ENCODE measurements at regions not wholly inside any gene's neighbourhood (a gene's known extent, or its start where the extent isn't known, plus 50 kb on each side); places are given as distances from the start of the nearest gene placed in this dataset.
"Not testable (repeated sequence)": the region's sequence is repeated elsewhere in the genome, so short reads cannot be mapped to it uniquely, and the experiment has no call there.

GRCh38 chr1:99062192-99062591, 57.5 kb upstream of the PLPPR5 start:
- no peak for ATAC-seq
- DNase-seq, result no peak
- Histone ChIP-seq H3K4me3 (no peak overlapping the region), H3K36me3 (ENCODE audit: low read depth) (no peaks in the 10 kb centered on the region), H3K9me3 (no peaks in the 10 kb centered on the region), H3K4me1 (ENCODE audit: low read depth) (no peaks in the 10 kb centered on the region)
- intact Hi-C loops (cut with DNase I, micrococcal nuclease), result no loop called here
- TF ChIP-seq CTCF (IDR thresholded peaks at IDR 0.05), result no peak

- Histone ChIP-seq H3K4me3 (no peak overlapping the region), H3K36me3 (ENCODE audit: low read depth) (no peaks in the 10 kb centered on the region), H3K9me3 (no peaks in the 10 kb centered on the region), H3K4me1 (ENCODE audit: low read depth) (no peaks in the 10 kb centered on the region)
- ATAC-seq (no peak), DNase-seq (no peak)
- TF ChIP-seq CTCF (IDR thresholded peaks at IDR 0.05), result no peak
- intact Hi-C loops (cut with DNase I, micrococcal nuclease), result no loop called here
Observed at GRCh38 chr1:99069146-99069545, 64.5 kb upstream of the PLPPR5 start.

GRCh38 chr1:99078529-99078928, 73.9 kb upstream of the PLPPR5 start:
- DNase-seq, result peak in 1 of 3 donors; percentile 36
- H3K4me3 ChIP-seq; H3K36me3 ChIP-seq (ENCODE audit: low read depth); intact Hi-C loops (cut with DNase I, micrococcal nuclease); ATAC-seq; H3K9me3 ChIP-seq; H3K4me1 ChIP-seq (ENCODE audit: low read depth): not testable (repeated sequence)

GRCh38 chr1:99082366-99082765, 77.7 kb upstream of the PLPPR5 start:
- no peak overlapping the region for H3K4me3 ChIP-seq
- H3K36me3 ChIP-seq (ENCODE audit: low read depth), result no peaks in the 10 kb centered on the region
- no peaks in the 10 kb centered on the region for H3K4me1 ChIP-seq (ENCODE audit: low read depth)
- ATAC-seq (no peak), DNase-seq (no peak)
- H3K9me3 ChIP-seq, result no peaks in the 10 kb centered on the region
- no peak for TF ChIP-seq CTCF (IDR thresholded peaks at IDR 0.05)
- intact Hi-C loops (cut with DNase I, micrococcal nuclease), result no loop called here

- TF ChIP-seq CTCF (IDR thresholded peaks at IDR 0.05), result no peak
- Histone ChIP-seq H3K4me1 (ENCODE audit: low read depth) (no peaks in the 10 kb centered on the region), H3K36me3 (ENCODE audit: low read depth) (no peaks in the 10 kb centered on the region), H3K4me3 (no peak overlapping the region), H3K9me3 (no peaks in the 10 kb centered on the region)
- ATAC-seq (no peak), DNase-seq (no peak)
- intact Hi-C loops (cut with DNase I, micrococcal nuclease), result no loop called here
Observed at GRCh38 chr1:99083338-99083737, 78.7 kb upstream of the PLPPR5 start.

- H3K4me3 ChIP-seq, result no peak overlapping the region
- no peaks in the 10 kb centered on the region for H3K9me3 ChIP-seq
- H3K36me3 ChIP-seq (ENCODE audit: low read depth), result no peaks in the 10 kb centered on the region
- H3K4me1 ChIP-seq (ENCODE audit: low read depth), result no peaks in the 10 kb centered on the region
- no peak for DNase-seq
- no peak for ATAC-seq
- intact Hi-C loops (cut with DNase I, micrococcal nuclease), result no loop called here
- TF ChIP-seq CTCF (IDR thresholded peaks at IDR 0.05), result no peak
Observed at GRCh38 chr1:99084562-99084961, 79.9 kb upstream of the PLPPR5 start.
